ENCODE measurements at regions not wholly inside any gene's neighbourhood (a gene's known extent, or its start where the extent isn't known, plus 50 kb on each side); places are given as distances from the start of the nearest gene placed in this dataset.
A peak's percentile ranks its signal among the peaks of the same experiment; 100 is the strongest.

DNA sequence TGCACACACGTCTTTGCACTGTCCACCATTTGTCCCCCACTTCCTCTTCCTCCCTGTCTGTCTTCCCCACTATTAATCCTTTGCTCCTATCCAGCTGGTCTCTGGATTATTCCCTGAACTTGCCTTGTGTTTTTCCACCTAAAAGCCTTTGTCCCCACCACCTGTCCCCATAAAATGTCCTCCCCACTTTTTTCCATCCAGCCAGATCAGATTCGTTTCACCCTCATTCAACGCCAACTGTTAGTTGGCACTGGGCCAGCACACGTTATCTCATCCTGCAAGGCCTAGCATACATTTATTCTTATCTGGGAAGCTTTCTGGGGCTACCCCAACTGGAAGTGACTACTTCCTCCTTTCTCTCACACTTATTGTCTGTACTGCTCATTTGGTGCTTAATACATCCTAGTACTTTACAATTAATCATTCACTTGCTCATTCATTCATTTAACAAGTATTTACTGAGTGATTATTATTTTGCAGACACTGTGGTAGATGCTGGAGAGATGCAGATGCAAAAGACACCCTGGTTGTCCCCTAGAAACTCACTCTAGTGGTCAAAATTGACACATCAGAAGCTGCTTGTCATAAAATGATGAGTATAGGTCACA lies 96.2 kb downstream of the RASSF10 start:
- DNase-seq, result no peak

GRCh38 chr11:13107544-13108044 lies 98.5 kb downstream of the RASSF10 start:
- DNase-seq, result no peak

DNA sequence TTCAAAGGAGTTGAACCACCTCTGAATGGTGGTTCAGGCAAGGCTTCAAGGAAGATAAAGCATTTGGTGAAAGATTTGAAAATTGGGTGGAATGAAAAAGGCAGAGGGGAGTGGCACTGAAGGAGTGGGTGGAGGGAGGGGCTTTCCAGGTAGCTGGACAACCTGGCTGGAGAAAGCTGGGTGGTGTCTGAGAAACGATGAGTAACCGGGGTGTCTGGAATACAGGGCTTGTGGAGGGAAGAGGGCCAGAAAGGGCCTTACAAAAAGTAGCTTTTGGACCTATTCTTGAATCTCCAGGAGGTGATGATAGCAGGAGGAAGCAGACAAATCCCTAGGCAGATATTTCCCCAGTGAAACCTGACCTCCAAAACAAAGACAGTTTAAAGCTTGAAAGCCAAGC lies 99.3 kb downstream of the RASSF10 start:
- no peak for DNase-seq

GRCh38 chr11:13109616-13110015 lies 100.5 kb downstream of the RASSF10 start:
- peak; percentile 56 for DNase-seq

DNA sequence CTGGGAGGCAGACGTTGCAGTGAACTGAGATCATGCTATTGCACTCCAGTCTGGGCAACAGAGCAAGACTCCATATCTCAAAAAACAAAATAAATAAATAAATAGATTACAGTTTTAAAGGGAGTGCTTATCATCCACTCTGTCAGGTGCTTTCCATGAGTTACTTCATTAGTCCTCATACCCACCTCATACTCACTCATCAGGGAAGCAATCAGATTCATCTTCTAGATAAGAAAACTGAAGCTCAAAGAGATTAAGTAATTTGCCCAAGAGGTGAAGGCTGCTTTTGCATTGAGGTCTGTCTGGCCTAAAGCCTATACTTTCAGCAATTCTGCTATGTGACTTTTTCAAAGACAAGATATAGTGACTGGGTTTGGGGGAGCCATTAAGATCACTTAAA lies 101.0 kb downstream of the RASSF10 start:
- no peak for DNase-seq

- peak; percentile 6 for DNase-seq
Observed at GRCh38 chr11:13110929-13111812, 102.1 kb downstream of the RASSF10 start.

DNA sequence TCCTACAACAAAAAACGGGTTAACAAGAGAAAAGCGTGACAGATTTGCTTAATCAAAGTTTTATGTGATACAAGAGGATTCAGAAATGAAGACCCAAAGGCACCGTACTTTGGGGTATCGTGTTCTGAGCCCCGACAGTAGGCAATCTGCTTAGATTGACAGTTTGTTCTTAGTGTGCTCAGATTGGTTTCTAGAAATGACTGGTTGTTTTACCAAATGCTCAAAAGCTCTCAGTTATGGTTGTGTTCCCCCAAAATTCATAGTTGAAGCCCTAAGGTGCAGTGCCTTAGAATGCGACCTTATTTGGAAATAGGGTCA lies 102.7 kb downstream of the RASSF10 start:
- no peak for DNase-seq

DNA sequence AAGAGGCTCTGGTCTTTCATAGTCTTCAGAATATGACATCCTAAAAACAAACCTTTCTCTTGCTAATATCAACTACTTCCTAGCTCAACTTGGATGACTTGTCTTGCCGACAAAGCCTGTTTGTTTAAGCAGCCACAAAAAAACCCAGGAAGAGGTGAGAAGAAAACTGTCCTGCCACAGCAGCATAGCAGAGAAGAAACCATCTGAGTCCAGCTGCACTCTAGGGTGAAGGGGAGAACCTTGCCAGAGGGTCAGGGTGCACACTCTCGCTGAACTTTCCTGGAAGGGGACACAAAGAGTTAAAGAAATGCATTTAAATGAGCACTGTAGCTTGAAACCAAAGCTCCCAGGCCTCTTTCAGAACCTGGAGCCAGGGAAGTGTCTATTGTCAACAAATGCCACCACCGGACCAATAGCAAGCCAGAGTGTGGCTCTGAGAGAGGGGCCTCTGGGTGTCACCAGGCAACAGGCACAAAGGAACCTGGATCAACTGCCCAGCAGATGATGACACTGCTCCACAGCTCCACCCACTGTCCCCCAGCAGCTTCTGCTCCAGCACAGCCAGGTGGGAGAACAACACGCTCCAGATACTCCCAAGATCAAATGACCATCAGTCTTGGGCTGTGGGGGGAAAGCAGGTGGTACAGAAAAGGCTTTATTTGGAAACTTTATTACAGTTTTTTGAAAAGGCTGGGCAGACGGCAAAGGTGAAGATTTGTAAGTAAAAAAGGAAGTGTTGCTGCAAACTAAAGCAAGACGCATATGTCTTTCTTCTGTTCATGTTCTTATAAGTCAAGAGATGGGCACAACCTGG lies 105.7 kb downstream of the RASSF10 start:
- DNase-seq, result no peak

- no peak for DNase-seq
Observed at GRCh38 chr11:13115380-13115675, 106.2 kb downstream of the RASSF10 start.

GRCh38 chr11:13116491-13116890 lies 107.4 kb downstream of the RASSF10 start:
- no peak for DNase-seq

GRCh38 chr11:13117344-13117743 lies 108.2 kb downstream of the RASSF10 start:
- no peak for DNase-seq

DNA sequence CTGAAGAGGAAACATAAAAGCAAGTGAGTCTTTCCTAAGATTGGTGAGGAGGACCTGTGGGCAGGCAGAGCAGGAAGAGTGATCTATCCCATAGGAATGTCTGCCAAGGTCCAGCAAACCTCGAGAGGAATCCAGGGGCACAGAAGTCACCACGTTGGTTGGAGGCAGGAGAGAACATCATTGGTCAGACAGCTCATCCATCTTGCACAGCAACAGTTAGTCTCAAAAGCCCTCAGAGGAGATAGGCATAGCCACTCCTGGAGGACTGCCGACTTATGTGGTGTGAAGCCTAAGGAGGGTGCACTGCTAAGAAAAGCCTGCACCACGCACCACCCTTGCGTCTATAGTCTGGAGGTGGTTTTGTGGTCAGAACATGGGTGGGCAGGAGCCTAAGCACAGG lies 109.1 kb downstream of the RASSF10 start:
- peak; percentile 96 for DNase-seq

- peak; percentile 53 for DNase-seq
Observed at GRCh38 chr11:13118650-13119049, 109.5 kb downstream of the RASSF10 start.

- DNase-seq, result peak; percentile 62
Observed at GRCh38 chr11:13119361-13119760, 110.2 kb downstream of the RASSF10 start.

DNA sequence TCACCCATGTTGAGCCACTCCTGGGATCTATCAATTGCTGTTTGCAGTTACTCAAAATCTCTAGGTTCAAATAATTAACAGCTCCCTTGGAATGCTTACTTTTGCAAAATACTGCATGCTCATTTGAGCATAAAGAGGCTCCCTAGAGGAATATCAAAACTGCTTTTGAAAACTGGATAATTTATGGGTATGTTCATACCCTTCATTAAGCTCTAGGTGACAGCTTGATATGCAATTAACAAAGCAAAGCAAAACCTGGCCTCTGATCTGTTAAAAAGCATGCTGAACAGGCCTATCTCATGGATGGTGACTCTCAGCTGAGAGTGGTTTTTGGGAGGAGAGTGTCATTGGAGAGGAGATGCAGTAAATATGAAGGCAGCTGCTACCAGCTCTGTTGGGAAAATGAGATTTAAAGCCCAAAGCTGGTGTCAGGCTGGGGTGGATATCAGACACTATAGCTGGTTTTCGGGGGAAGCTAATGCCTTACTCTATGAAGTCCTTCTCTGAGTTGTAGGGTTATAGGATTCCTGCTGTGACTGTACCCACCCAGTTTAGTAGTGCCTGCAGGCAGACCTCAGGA lies 110.9 kb downstream of the RASSF10 start:
- no peak for DNase-seq

GRCh38 chr11:13120691-13121090 lies 111.6 kb downstream of the RASSF10 start:
- peak; percentile 91 for DNase-seq

- peak; percentile 97 for DNase-seq
Observed at GRCh38 chr11:13126430-13126829, 117.3 kb downstream of the RASSF10 start.

- no peak for DNase-seq
Observed at GRCh38 chr11:13127161-13127560, 118.0 kb downstream of the RASSF10 start.

DNA sequence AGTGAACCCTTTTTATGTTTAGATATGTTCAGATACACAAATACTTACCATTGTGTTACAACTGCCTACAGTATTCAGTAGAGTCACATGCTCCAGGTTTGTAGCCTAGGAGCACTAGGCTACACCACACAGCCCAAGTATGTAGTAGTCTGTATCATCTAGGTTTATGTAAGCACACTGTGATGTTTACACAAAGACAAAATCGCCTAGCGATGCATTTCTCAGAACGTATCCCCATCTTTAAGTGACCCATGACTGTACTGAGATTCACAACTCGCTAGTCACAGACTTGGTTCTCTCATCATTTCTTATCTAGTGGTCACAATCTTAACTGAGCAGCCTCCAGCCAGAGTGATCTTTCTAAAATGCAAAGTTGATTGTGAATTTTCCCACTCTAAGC lies 119.2 kb downstream of the RASSF10 start:
- no peak for DNase-seq

GRCh38 chr11:13134066-13134465 lies 125.0 kb downstream of the RASSF10 start:
- DNase-seq, result no peak

GRCh38 chr11:13134886-13135285 lies 125.8 kb downstream of the RASSF10 start:
- no peak for DNase-seq

DNA sequence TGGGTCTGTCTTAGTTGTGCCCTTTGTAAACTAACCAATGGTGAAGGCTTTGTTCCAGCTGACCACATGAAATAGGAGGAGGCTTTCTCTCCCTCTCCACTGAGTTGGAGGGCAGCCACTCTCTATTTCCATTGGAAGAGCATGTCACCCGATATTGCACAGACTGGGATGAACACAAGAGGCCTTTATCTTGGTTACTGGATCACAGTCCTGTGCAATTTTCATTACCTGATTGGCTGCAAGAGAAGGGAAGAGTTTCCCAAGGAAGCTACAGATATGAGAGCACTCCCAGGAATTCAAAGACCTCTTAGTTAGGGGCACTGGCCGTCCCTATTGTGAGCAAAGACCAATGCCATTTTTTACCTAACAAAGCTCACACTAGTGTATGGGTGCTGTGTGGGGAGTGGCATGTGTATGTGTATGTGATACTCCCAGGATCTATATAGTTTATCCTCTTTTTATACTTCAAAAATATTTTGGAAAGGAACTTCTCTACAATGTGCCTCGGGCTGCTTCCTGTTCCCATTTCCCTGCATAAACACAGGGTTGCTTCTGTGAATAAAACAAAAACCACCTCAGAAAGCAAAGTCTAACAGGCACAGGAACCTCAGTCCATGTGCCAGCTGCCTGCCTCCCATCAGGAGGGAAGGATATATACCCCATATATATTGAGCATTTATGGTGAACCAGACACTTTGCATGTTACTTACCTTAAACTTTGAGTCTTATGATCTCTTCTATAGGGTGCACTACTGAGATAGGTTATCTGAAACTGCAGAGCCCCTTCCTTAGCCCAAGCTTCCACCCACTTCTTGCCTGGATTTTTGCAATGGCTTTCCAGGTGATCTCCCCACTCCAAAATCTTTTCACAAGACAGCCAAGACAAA lies 126.5 kb downstream of the RASSF10 start:
- DNase-seq, result peak; percentile 72

GRCh38 chr11:13136272-13136596 lies 127.1 kb downstream of the RASSF10 start:
- DNase-seq, result no peak

Data from HCEC 1CT (cell line).